HG03460 (cell line): ENCODE measurements at regions not wholly inside any gene's neighbourhood (a gene's known extent, or its start where the extent isn't known, plus 50 kb on each side); places are given as distances from the start of the nearest gene placed in this dataset.
"Not testable (repeated sequence)": the region's sequence is repeated elsewhere in the genome, so short reads cannot be mapped to it uniquely, and the experiment has no call there.

ENCODE experiments used
- ATAC-seq: cut with Tn5 transposase; IDR thresholded peaks from one replicate; pipeline ENCODE4 v1.9.1; 2021; ENCODE audit not compliant: unreplicated experiment

- ATAC-seq, result no peak
Observed at GRCh38 chr10:3955493-3955892, 170.5 kb upstream of the KLF6 start.

- ATAC-seq, result no peak
Observed at GRCh38 chr10:3954615-3955014, 169.6 kb upstream of the KLF6 start.

GRCh38 chr10:3954007-3954406 lies 169.0 kb upstream of the KLF6 start:
- not testable (repeated sequence) for ATAC-seq

- ATAC-seq, result no peak
Observed at GRCh38 chr10:3951993-3952392, 167.0 kb upstream of the KLF6 start.

GRCh38 chr10:3950676-3951275 lies 165.8 kb upstream of the KLF6 start:
- no peak for ATAC-seq

GRCh38 chr10:3949711-3950110 lies 164.7 kb upstream of the KLF6 start:
- no peak for ATAC-seq

- ATAC-seq, result no peak
Observed at GRCh38 chr10:3948843-3949242, 163.8 kb upstream of the KLF6 start.

GRCh38 chr10:3946234-3947229 lies 161.5 kb upstream of the KLF6 start:
- no peak for ATAC-seq

GRCh38 chr10:3945026-3945425 lies 160.0 kb upstream of the KLF6 start:
- no peak for ATAC-seq

GRCh38 chr10:3944591-3944990 lies 159.6 kb upstream of the KLF6 start:
- ATAC-seq, result no peak

GRCh38 chr10:3943695-3944257 lies 158.8 kb upstream of the KLF6 start:
- no peak for ATAC-seq

GRCh38 chr10:3942937-3943489 lies 158.0 kb upstream of the KLF6 start:
- ATAC-seq, result no peak

GRCh38 chr10:3941676-3942075 lies 156.7 kb upstream of the KLF6 start:
- no peak for ATAC-seq

- ATAC-seq, result no peak
Observed at GRCh38 chr10:3936422-3937040, 151.5 kb upstream of the KLF6 start.

GRCh38 chr10:3935933-3936359 lies 150.9 kb upstream of the KLF6 start:
- ATAC-seq, result no peak

GRCh38 chr10:3935141-3935540 lies 150.1 kb upstream of the KLF6 start:
- ATAC-seq, result peak; percentile 97

GRCh38 chr10:3933733-3934132 lies 148.7 kb upstream of the KLF6 start:
- no peak for ATAC-seq

GRCh38 chr10:3932597-3933375 lies 147.8 kb upstream of the KLF6 start:
- no peak for ATAC-seq

- no peak for ATAC-seq
Observed at GRCh38 chr10:3931901-3932300, 146.9 kb upstream of the KLF6 start.

- ATAC-seq, result no peak
Observed at GRCh38 chr10:3931224-3931623, 146.2 kb upstream of the KLF6 start.
